Testis (tissue), 2 donors: ENCODE measurements at regions not wholly inside any gene's neighbourhood (a gene's known extent, or its start where the extent isn't known, plus 50 kb on each side); places are given as distances from the start of the nearest gene placed in this dataset.

Experiments used
- DNase-seq: peaks from one replicate; pipeline ENCODE4 v3.0.0-alpha.2; 2019
- H3K27ac ChIP-seq, 2 donors: fragments of 200-600 bp; sonication (generic); one replicate each; pipeline ENCODE4 v1.5.1; 2019
- H3K27me3 ChIP-seq: fragments of 200-600 bp; sonication (generic); one replicate; pipeline ENCODE4 v1.5.1; 2019
- H3K36me3 ChIP-seq: fragments of 200-600 bp; sonication (generic); one replicate; pipeline ENCODE4 v1.5.1; 2017; ENCODE audit warnings: low read depth; ENCODE audit errors: missing control alignments
- H3K4me1 ChIP-seq: fragments of 200-600 bp; sonication (generic); one replicate; pipeline ENCODE4 v1.5.1; 2019
- H3K4me3 ChIP-seq, 2 donors: fragments of 200-600 bp; sonication (generic); one replicate each; pipeline ENCODE4 v1.5.1; 2017 to 2019
- H3K9me3 ChIP-seq: fragments of 200-600 bp; sonication (generic); one replicate; pipeline ENCODE4 v1.5.1; 2017
- CTCF ChIP-seq, 3 experiments: fragments of 450-650 bp in 2 of 3; fragments of 200-600 bp in 1 of 3; sonication (generic) in 1 of 3; IDR thresholded peaks; one replicate each; pipeline ENCODE4 v1.5.1; 2016 to 2019; ENCODE audit warnings: antibody characterized with exemption in 3 of 3, mild to moderate bottlenecking in 2 of 3, moderate library complexity in 1 of 3
- POLR2A ChIP-seq: fragments of 450-650 bp; IDR thresholded peaks from one replicate; pipeline ENCODE4 v1.6.1; 2017; ENCODE audit warnings: antibody characterized with exemption, mild to moderate bottlenecking, moderate library complexity
- WGBS, 2 donors: methylation state at CpG; one replicate each; pipeline ENCODE4 v1.1.5; 2018; 5-methylcytosine and 5-hydroxymethylcytosine counted together
- intact Hi-C: fragments of 100-400 bp; cut with DNase I; formaldehyde crosslinking; loops from one replicate; pipeline ENCODE4 v1.15.1; 2023; ENCODE audit warnings: low total_unique reads

- no peak overlapping the region for H3K27ac ChIP-seq
- H3K36me3 ChIP-seq = no peaks in the 10 kb centered on the region
- H3K4me3 ChIP-seq = no peak overlapping the region
- H3K9me3 ChIP-seq = no peaks in the 10 kb centered on the region
- TF ChIP-seq POLR2A (no peak), CTCF (IDR thresholded peaks at IDR 0.05) (no peak)
- 66 to 74% methylated on average over 2 of the region's 2 CpGs for WGBS, 2 donors
- intact Hi-C loops = no loop called here
- DNase-seq = no peak
- no peaks in the 10 kb centered on the region for H3K4me1 ChIP-seq
- H3K27me3 ChIP-seq = no peaks in the 10 kb centered on the region
These were observed 250.3 kb upstream of the FAM47A start for GRCh38 chrX:34382416-34382815.

- Histone ChIP-seq H3K4me1 (no peaks in the 10 kb centered on the region), H3K4me3 (no peak overlapping the region), H3K27me3 (no peaks in the 10 kb centered on the region), H3K27ac (no peak overlapping the region), H3K36me3 (no peaks in the 10 kb centered on the region), H3K9me3 (no peaks in the 10 kb centered on the region)
- 66 to 80% methylated on average over 2 of the region's 2 CpGs for WGBS, 2 donors
- TF ChIP-seq POLR2A (no peak), CTCF (IDR thresholded peaks at IDR 0.05) (no peak)
- no peak for DNase-seq
- intact Hi-C loops = no loop called here
These were observed 249.1 kb upstream of the FAM47A start for GRCh38 chrX:34381241-34381640.

- no peak overlapping the region for H3K27ac ChIP-seq
- no peaks in the 10 kb centered on the region for H3K4me1 ChIP-seq
- no peaks in the 10 kb centered on the region for H3K9me3 ChIP-seq
- no peaks in the 10 kb centered on the region for H3K36me3 ChIP-seq
- WGBS, 2 donors = 58 to 70% methylated on average over 4 of the region's 4 CpGs
- no peak overlapping the region for H3K4me3 ChIP-seq
- H3K27me3 ChIP-seq = no peaks in the 10 kb centered on the region
- TF ChIP-seq CTCF (IDR thresholded peaks at IDR 0.05) (no peak), POLR2A (no peak)
- DNase-seq = no peak
- intact Hi-C loops = no loop called here
These were observed 247.8 kb upstream of the FAM47A start for GRCh38 chrX:34379891-34380290.

GRCh38 chrX:34377645-34378044 lies 245.5 kb upstream of the FAM47A start:
- 45 to 71% methylated on average over 1 of the region's 1 CpG for WGBS, 2 donors
- DNase-seq = no peak
- Histone ChIP-seq H3K27me3 (no peaks in the 10 kb centered on the region), H3K9me3 (no peaks in the 10 kb centered on the region), H3K4me3 (no peak overlapping the region), H3K27ac (no peak overlapping the region), H3K4me1 (no peaks in the 10 kb centered on the region), H3K36me3 (no peaks in the 10 kb centered on the region)
- intact Hi-C loops = no loop called here
- TF ChIP-seq CTCF (IDR thresholded peaks at IDR 0.05) = no peak
- TF ChIP-seq POLR2A = no peak

- DNase-seq = no peak
- Histone ChIP-seq H3K36me3 (no peaks in the 10 kb centered on the region), H3K4me1 (no peaks in the 10 kb centered on the region), H3K27ac (no peak overlapping the region), H3K4me3 (no peak overlapping the region), H3K9me3 (no peaks in the 10 kb centered on the region), H3K27me3 (no peaks in the 10 kb centered on the region)
- 40 to 70% methylated on average over 1 of the region's 1 CpG for WGBS, 2 donors
- intact Hi-C loops = no loop called here
- no peak for TF ChIP-seq CTCF (IDR thresholded peaks at IDR 0.05)
These were observed 239.6 kb upstream of the FAM47A start for GRCh38 chrX:34371754-34372153.
